NOMO-1 treated with DMSO at 0.1 percent for 48 hours (cell line): ENCODE measurements at regions not wholly inside any gene's neighbourhood (a gene's known extent, or its start where the extent isn't known, plus 50 kb on each side); places are given as distances from the start of the nearest gene placed in this dataset.
"Not testable (repeated sequence)": the region's sequence is repeated elsewhere in the genome, so short reads cannot be mapped to it uniquely, and the experiment has no call there.

ENCODE experiments used
- DNase-seq: peaks from one replicate; lab custom pipeline; 2025; ENCODE audit not compliant: unreplicated experiment; lab: John Stamatoyannopoulos, UW

DNA sequence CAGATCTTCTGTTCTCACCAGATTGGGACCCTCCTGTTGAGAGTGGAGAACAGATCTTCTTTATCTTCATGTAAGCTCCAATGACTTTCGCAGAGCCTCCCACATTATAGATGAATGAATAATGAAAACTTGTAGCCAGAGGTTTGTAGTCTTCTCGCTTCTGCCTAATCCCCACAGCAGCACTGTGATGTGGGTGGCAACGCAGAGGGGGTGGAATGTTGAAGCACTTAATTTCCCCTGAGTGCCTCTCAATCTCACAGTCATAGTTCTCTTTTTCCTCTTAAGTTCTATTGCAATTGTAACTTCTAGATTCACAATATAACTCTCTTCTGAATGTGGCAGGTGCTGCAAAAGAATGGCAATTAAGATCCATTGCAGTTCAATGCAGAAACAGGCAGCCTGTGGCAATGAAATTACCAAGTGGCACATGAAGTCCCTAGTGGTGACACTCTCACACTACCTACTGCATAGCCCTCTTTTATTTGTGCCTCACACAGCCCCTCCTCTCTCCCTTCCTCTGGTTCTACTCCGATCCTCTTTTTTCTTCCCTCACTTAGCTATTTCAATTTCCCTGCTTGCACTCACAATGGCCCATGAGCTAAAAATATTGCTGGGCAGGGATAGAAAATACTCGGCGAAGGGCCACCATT lies 281.9 kb downstream of the UBE3D start:
- no peak for DNase-seq

DNA sequence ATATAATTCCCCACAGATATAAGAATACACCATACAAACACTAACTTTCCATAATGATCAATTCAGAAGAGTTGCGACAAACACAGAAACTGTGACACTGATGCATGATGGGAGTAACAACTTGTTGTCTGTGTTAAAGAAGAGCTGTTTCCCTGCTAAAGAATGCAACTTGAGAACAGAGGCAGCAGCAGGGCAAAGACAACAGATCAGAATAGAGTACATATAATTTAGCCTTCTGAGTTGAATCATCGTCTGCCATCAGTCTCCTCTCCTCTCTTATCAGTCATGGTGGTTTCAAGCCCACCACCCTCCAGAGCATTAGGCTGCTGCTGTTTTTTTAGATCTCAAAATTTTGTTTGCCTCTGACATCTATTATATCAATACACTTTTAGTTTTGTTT lies 280.4 kb downstream of the UBE3D start:
- no peak for DNase-seq

DNA sequence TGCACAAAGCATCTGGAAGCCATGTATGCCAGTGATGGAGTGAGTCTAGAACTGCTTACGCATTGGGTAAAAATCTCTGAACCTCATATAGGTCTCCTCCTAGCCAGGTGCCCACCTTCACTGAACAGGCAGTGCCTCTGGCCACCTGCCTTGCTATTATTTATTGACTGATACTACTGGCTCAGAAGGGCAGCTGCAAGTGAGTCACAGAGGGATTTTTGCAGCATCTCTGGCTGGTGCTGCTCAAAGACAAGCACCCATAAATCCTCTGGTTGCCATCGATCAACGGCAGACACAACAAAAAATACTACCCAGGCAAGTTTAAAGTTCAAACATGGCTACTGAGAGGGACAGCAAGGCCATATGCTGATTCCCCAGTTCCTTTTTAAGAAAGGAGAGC lies 279.4 kb downstream of the UBE3D start:
- DNase-seq, result no peak

DNA sequence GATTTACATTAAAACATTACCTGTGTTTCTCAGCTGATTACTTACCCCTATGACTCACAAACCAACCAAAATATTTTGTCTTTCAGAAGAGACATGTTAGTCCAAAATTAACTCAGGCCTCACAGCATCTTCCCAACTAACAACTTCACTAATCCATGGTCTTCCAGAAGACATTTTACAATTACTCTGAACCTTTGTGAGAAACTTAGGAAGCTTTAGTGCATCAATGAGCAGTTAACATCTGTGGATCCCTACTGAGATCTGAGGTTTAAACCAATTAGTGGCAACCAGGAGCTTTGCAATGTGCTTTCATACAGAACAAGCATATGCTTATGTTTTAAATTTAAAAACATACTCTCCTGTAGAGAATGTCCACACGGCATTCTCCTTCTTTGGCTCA lies 269.7 kb downstream of the UBE3D start:
- no peak for DNase-seq

DNA sequence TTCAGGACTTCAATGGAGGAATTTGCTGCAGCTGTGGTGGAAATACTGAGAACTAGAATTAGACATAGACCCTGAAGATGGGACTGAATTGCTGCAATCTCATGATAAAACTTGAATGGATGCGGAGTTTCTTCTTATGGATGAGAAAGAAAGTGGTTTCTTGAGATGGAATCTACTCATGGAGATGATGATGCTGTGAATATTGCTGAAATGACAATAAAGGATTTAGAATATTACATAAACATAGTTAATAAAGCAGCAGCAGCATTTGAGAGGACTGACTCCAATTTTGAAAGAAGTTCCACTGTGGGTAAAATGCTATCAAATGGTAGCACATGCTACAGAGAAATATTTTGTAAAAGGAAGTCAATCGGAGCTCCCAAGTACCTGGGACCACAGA lies 264.6 kb downstream of the UBE3D start:
- no peak for DNase-seq

DNA sequence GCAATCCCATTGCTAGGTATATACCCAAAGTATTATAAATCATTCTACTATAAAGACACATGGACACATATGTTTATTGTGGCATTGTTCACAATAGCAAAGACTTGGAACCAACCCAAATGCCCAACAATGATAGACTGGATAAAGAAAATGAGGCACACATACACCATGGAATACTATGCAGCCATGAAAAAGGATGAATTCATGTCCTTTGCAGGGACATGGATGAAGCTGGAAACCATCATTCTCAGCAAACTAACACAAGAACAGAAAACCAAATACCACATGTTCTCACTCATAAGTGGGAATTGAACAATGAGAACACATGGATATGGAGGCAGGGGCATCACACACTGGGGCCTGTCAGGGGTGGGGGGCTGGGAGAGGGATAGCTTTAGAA lies 249.4 kb downstream of the UBE3D start:
- not testable (repeated sequence) for DNase-seq

DNA sequence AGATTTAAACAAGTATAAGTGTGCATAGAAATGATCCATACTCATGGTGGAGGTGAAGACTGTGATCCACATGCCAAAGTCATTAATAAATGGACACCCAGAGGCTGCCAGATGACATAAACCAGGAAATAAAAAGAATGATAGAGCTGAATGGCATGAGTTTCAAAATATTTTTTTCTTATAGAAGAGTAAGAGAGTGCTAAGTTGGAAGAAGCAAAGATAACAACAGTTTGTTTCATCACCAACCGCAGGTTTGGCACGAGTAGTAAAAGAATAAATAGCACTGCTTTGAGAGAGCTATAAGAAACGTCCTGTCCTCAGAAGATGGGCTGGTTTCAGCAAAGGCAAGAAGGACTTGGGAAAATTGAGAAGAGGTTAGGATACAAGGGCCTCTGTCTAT lies 246.9 kb downstream of the UBE3D start:
- no peak for DNase-seq

DNA sequence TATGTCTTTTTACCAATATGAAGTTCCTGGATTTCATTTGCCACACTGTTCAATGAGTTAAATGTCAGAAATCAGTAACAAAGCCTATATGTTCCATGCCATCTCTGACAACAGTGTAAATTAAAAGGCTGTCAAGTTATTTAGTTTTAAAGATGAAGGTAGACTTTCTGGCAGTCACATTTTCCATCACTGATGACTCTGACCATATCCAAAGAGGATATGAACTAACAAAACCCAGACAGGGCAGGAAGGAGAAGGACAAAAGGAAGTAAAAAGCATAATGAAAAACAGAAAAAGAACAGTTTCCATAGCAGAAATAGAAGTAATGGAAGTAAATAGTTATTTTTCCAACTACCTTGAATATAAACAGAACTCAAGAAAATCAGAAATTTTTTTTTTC lies 242.3 kb downstream of the UBE3D start:
- no peak for DNase-seq

DNA sequence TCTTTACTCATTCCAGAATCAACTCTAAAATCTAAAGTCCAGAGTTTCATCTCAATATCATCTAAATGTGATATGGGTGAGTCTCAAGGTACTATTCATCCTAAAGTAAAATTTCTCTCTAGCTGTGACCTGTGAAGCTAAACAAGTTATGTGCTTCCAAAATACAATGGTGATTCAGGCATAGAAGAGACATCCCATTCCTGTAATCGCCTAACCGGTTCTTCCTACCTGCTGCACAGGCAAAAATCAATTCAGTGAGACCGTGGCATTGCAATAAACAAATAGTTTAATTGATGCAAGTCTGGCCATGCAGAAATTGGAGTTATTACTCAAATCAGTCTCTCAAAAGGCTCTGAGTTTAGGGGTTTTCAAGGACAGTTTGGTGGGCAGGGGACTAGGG lies 232.8 kb downstream of the UBE3D start:
- no peak for DNase-seq

DNA sequence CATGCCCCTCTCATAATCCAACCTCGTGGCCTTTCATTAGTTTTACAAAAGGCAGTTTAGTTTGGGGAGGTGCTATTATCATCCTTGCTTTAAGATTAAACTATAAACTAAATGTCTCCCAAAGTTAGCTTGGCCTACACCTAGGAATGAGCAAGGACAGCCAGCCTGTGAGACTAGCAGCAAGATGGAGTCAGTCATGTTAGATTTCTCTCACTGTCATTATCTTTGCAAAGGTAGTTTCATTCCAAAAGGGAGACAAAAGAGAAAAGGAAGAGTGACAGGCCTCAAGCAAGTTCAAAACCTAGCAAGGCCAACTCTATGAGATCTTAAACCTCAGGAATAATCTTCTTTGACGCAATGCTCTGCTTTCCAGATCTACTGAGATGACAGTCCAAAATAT lies 232.2 kb downstream of the UBE3D start:
- DNase-seq, result no peak

DNA sequence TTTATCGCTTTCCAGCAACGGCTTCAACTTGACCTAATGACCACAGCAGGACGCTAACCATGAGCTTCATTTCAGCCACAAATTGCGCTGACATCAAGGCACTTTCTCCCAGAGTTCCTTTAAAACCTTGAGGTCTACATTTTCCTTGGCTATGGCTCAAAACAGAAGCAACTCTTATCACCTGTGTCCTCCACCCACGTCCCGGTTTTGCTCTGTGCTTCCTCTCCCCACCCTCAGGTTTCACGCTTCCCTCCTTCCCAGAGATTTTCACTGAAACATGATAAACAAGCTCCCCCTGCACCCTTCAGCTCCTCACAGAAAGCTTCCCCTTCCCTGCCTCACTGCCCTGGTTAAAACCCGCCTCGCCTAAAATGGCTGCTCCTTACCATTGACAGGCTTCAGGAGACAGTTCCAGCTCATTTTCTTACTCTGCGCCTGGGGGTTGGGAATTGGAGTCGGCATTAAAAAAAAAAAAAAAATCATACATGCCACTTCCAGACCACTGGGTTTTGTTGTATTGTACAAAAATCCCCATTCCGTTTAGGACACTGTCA lies 229.5 kb downstream of the UBE3D start:
- no peak for DNase-seq

DNA sequence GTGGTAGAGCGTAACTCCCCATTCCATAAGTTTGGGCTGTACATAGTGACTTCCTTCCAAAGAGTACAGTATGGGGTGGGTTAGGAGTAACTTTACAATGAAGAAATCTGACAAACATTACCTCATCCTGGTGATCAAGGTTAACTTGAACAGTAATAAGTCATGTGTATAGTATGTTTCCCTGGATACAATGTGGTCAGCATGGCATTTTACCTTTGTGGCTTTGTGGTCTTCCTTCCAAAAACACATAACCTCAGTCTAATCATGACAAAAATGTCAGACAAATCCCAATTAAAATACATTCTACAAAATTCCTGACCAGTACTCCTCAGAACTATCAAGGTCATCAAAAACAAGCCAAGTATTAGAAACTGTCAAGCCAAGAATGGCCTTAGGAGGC lies 225.1 kb downstream of the UBE3D start:
- no peak for DNase-seq

DNA sequence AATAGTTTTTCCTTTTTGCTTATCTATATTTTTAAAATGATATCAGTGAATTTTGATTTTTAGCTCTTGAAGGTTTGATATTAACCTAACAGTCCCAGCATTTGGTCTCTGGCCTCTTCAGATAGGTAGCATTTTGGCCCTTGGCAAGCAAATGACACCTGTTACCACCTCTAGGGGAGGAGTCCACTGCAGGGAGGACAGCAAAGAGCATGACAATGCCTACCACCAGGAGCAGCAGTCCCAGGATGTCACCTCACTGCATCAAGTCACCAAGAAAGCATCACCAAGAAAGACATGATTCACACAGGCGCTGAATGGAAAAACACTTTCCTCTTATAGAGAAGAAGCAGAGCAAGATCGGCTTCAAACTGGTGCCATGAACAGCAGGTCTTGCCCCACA lies 224.3 kb downstream of the UBE3D start:
- DNase-seq, result no peak
